ENCODE measurements at regions not wholly inside any gene's neighbourhood (a gene's known extent, or its start where the extent isn't known, plus 50 kb on each side); places are given as distances from the start of the nearest gene placed in this dataset.

DNA sequence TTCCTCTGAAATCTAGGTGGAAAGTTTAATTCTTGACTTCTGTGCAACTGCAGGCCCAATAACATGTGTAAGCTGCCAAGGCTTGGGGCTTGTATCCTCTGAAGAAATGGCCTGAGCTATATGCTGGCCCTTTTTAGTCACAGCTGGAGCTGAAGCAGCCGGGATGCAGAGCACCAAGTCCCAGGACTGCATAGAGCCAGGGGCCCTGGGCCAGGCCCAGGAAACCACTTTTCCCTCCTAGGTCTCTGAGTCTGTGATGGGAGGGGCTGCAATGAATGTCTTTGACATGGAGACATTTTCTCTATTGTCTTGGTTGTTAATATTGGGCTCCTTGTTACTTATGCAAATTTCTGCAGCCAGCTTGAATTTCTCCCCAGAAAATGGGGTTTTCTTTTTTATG, 588.5 kb downstream of the CENPC start:
- no peak for TF ChIP-seq RAD21 (IDR thresholded peaks at IDR 0.05; ENCODE audit: low read depth)
- TF ChIP-seq CEBPB (IDR thresholded peaks at IDR 0.05), result no peak
- no peak for TF ChIP-seq TCF12 (IDR thresholded peaks at IDR 0.05; ENCODE audit: low read depth)
